ENCODE measurements at regions not wholly inside any gene's neighbourhood (a gene's known extent, or its start where the extent isn't known, plus 50 kb on each side); places are given as distances from the start of the nearest gene placed in this dataset.

GRCh38 chr13:31881495-31881882, 142.2 kb downstream of the RXFP2 start:
- Mint-ChIP-seq H3K9me3 (no peaks in the 10 kb centered on the region), H3K27ac (no peak overlapping the region), H3K27me3 (peaks cover 10% of the 10 kb centered on the region), H3K4me1 (no peaks in the 10 kb centered on the region), H3K36me3 (no peaks in the 10 kb centered on the region), H3K4me3 (no peak overlapping the region)
- no peak for DNase-seq
- CTCF ChIA-PET, result no interaction called here

- no peaks in the 10 kb centered on the region for H3K36me3 Mint-ChIP-seq
- no peak overlapping the region for H3K27ac Mint-ChIP-seq
- CTCF ChIA-PET, result no interaction called here
- DNase-seq, result no peak
- H3K4me3 Mint-ChIP-seq, result no peak overlapping the region
- no peaks in the 10 kb centered on the region for H3K9me3 Mint-ChIP-seq
- H3K27me3 Mint-ChIP-seq, result peaks cover 10% of the 10 kb centered on the region
- no peaks in the 10 kb centered on the region for H3K4me1 Mint-ChIP-seq
These were observed 143.5 kb downstream of the RXFP2 start for GRCh38 chr13:31882794-31883193.

- Mint-ChIP-seq H3K27ac (no peak overlapping the region), H3K9me3 (no peaks in the 10 kb centered on the region), H3K27me3 (peaks cover 19% of the 10 kb centered on the region), H3K4me1 (no peaks in the 10 kb centered on the region), H3K36me3 (no peaks in the 10 kb centered on the region), H3K4me3 (no peak overlapping the region)
- DNase-seq, result no peak
- CTCF ChIA-PET, result no interaction called here
These were observed 145.2 kb downstream of the RXFP2 start for GRCh38 chr13:31884556-31884955.

GRCh38 chr13:31885994-31886393, 145.6 kb upstream of the FRY start:
- Mint-ChIP-seq H3K27me3 (peaks cover 19% of the 10 kb centered on the region), H3K4me3 (no peak overlapping the region), H3K4me1 (no peaks in the 10 kb centered on the region), H3K9me3 (no peaks in the 10 kb centered on the region), H3K36me3 (no peaks in the 10 kb centered on the region), H3K27ac (no peak overlapping the region)
- DNase-seq, result no peak
- CTCF ChIA-PET, result no interaction called here

- no peak for DNase-seq
- no peaks in the 10 kb centered on the region for H3K9me3 Mint-ChIP-seq
- no peaks in the 10 kb centered on the region for H3K4me1 Mint-ChIP-seq
- no peak overlapping the region for H3K27ac Mint-ChIP-seq
- CTCF ChIA-PET, result no interaction called here
- H3K36me3 Mint-ChIP-seq, result no peaks in the 10 kb centered on the region
- peaks cover 19% of the 10 kb centered on the region for H3K27me3 Mint-ChIP-seq
- H3K4me3 Mint-ChIP-seq, result no peak overlapping the region
These were observed 144.3 kb upstream of the FRY start for GRCh38 chr13:31887286-31887685.

- Mint-ChIP-seq H3K4me1 (no peaks in the 10 kb centered on the region), H3K27ac (no peak overlapping the region), H3K27me3 (peaks cover 17% of the 10 kb centered on the region), H3K9me3 (no peaks in the 10 kb centered on the region), H3K4me3 (no peak overlapping the region), H3K36me3 (no peaks in the 10 kb centered on the region)
- CTCF ChIA-PET, result no interaction called here
- DNase-seq, result no peak
These were observed 140.6 kb upstream of the FRY start for GRCh38 chr13:31890946-31891345.

GRCh38 chr13:31891472-31891871, 140.1 kb upstream of the FRY start:
- no peak overlapping the region for H3K27ac Mint-ChIP-seq
- DNase-seq, result no peak
- H3K4me3 Mint-ChIP-seq, result no peak overlapping the region
- H3K36me3 Mint-ChIP-seq, result no peaks in the 10 kb centered on the region
- peaks cover 22% of the 10 kb centered on the region for H3K27me3 Mint-ChIP-seq
- no peaks in the 10 kb centered on the region for H3K9me3 Mint-ChIP-seq
- peaks cover 2% of the 10 kb centered on the region for H3K4me1 Mint-ChIP-seq
- CTCF ChIA-PET, result no interaction called here

GRCh38 chr13:31894931-31895330, 136.6 kb upstream of the FRY start:
- no peaks in the 10 kb centered on the region for H3K9me3 Mint-ChIP-seq
- no peak for DNase-seq
- peaks cover 28% of the 10 kb centered on the region for H3K27me3 Mint-ChIP-seq
- H3K4me1 Mint-ChIP-seq, result peaks cover 19% of the 10 kb centered on the region
- no peaks in the 10 kb centered on the region for H3K36me3 Mint-ChIP-seq
- no peak overlapping the region for H3K27ac Mint-ChIP-seq
- CTCF ChIA-PET, result interaction anchor here (2.5 kb wide), 1 partner anchor 15 kb away, joined by 10 read pairs; no protein-coding TSS in a partner anchor
- H3K4me3 Mint-ChIP-seq, result no peak overlapping the region

- Mint-ChIP-seq H3K4me3 (no peak overlapping the region), H3K36me3 (no peaks in the 10 kb centered on the region), H3K27me3 (peaks cover 35% of the 10 kb centered on the region), H3K4me1 (peaks cover 19% of the 10 kb centered on the region), H3K27ac (no peak overlapping the region), H3K9me3 (no peaks in the 10 kb centered on the region)
- CTCF ChIA-PET, result interaction anchor here (2.5 kb wide), 1 partner anchor 15 kb away, joined by 10 read pairs; no protein-coding TSS in a partner anchor
- DNase-seq, result no peak
These were observed 135.9 kb upstream of the FRY start for GRCh38 chr13:31895691-31896090.

- H3K27me3 Mint-ChIP-seq, result peaks cover 41% of the 10 kb centered on the region
- H3K9me3 Mint-ChIP-seq, result no peaks in the 10 kb centered on the region
- DNase-seq, result no peak
- no peak overlapping the region for H3K27ac Mint-ChIP-seq
- no peaks in the 10 kb centered on the region for H3K36me3 Mint-ChIP-seq
- H3K4me1 Mint-ChIP-seq, result peaks cover 19% of the 10 kb centered on the region
- CTCF ChIA-PET, result interaction anchor here (2.5 kb wide), 1 partner anchor 14 kb away, joined by 10 read pairs; no protein-coding TSS in a partner anchor
- H3K4me3 Mint-ChIP-seq, result no peak overlapping the region
These were observed 135.1 kb upstream of the FRY start for GRCh38 chr13:31896427-31896826.

- no peak for DNase-seq
- no peak overlapping the region for H3K27ac Mint-ChIP-seq
- peaks cover 32% of the 10 kb centered on the region for H3K4me1 Mint-ChIP-seq
- H3K27me3 Mint-ChIP-seq, result peaks cover 44% of the 10 kb centered on the region
- no peak overlapping the region for H3K4me3 Mint-ChIP-seq
- CTCF ChIA-PET, result interaction anchor here (0.7 to 2.3 kb wide), 2 partner anchors 12 to 83 kb away, joined by 3 to 10 read pairs; no protein-coding TSS in a partner anchor
- no peaks in the 10 kb centered on the region for H3K36me3 Mint-ChIP-seq
- H3K9me3 Mint-ChIP-seq, result no peaks in the 10 kb centered on the region
These were observed 133.0 kb upstream of the FRY start for GRCh38 chr13:31898378-31899071.

GRCh38 chr13:31901985-31902384, 129.6 kb upstream of the FRY start:
- no peaks in the 10 kb centered on the region for H3K36me3 Mint-ChIP-seq
- H3K4me1 Mint-ChIP-seq, result peaks cover 44% of the 10 kb centered on the region
- no peaks in the 10 kb centered on the region for H3K9me3 Mint-ChIP-seq
- CTCF ChIA-PET, result no interaction called here
- H3K27ac Mint-ChIP-seq, result no peak overlapping the region
- H3K4me3 Mint-ChIP-seq, result no peak overlapping the region
- DNase-seq, result no peak
- H3K27me3 Mint-ChIP-seq, result peaks cover 39% of the 10 kb centered on the region

GRCh38 chr13:31903111-31903815, 128.3 kb upstream of the FRY start:
- H3K27ac Mint-ChIP-seq, result no peak overlapping the region
- no peak for DNase-seq
- peaks cover 44% of the 10 kb centered on the region for H3K27me3 Mint-ChIP-seq
- no peaks in the 10 kb centered on the region for H3K9me3 Mint-ChIP-seq
- H3K4me1 Mint-ChIP-seq, result peaks cover 39% of the 10 kb centered on the region
- H3K36me3 Mint-ChIP-seq, result no peaks in the 10 kb centered on the region
- no peak overlapping the region for H3K4me3 Mint-ChIP-seq
- CTCF ChIA-PET, result interaction anchor here (0.7 kb wide), 1 partner anchor 272 kb away, joined by 3 read pairs; no protein-coding TSS in a partner anchor

- Mint-ChIP-seq H3K36me3 (no peaks in the 10 kb centered on the region), H3K27me3 (peaks cover 36% of the 10 kb centered on the region), H3K4me3 (no peak overlapping the region), H3K4me1 (peaks cover 46% of the 10 kb centered on the region), H3K9me3 (no peaks in the 10 kb centered on the region), H3K27ac (no peak overlapping the region)
- CTCF ChIA-PET, result interaction anchor here (0.9 to 1.4 kb wide), 2 partner anchors 18 to 96 kb away, joined by 3 read pairs; no protein-coding TSS in a partner anchor
- no peak for DNase-seq
These were observed 126.4 kb upstream of the FRY start for GRCh38 chr13:31904941-31905824.
